ENCODE measurements at regions not wholly inside any gene's neighbourhood (a gene's known extent, or its start where the extent isn't known, plus 50 kb on each side); places are given as distances from the start of the nearest gene placed in this dataset.

- DNase-seq (ENCODE audit: low read depth) = no peak
- TF ChIP-seq CTCF (IDR thresholded peaks at IDR 0.05; ENCODE audit: low read depth, low read length, missing control alignments) = no peak
- no peak overlapping the region for H3K4me3 ChIP-seq (ENCODE audit: low read depth, low read length)
- in situ Hi-C loops (cut with HindIII; ENCODE audit: low sequenced_read_pairs) = no loop called here
These were observed 202.7 kb downstream of the GBA3 start for GRCh38 chr4:22895482-22895881.

GRCh38 chr4:22884157-22884556 lies 191.4 kb downstream of the GBA3 start:
- H3K4me3 ChIP-seq (ENCODE audit: low read depth, low read length) = no peak overlapping the region
- no peak for TF ChIP-seq CTCF (IDR thresholded peaks at IDR 0.05; ENCODE audit: low read depth, low read length, missing control alignments)
- in situ Hi-C loops (cut with HindIII; ENCODE audit: low sequenced_read_pairs) = no loop called here
- no peak for DNase-seq (ENCODE audit: low read depth)

GRCh38 chr4:22881411-22881810 lies 188.7 kb downstream of the GBA3 start:
- DNase-seq (ENCODE audit: low read depth) = no peak
- in situ Hi-C loops (cut with HindIII; ENCODE audit: low sequenced_read_pairs) = no loop called here
- H3K4me3 ChIP-seq (ENCODE audit: low read depth, low read length) = no peak overlapping the region

GRCh38 chr4:22877486-22878052 lies 184.8 kb downstream of the GBA3 start:
- no peak for TF ChIP-seq CTCF (IDR thresholded peaks at IDR 0.05; ENCODE audit: low read depth, low read length, missing control alignments)
- no peak overlapping the region for H3K4me3 ChIP-seq (ENCODE audit: low read depth, low read length)
- in situ Hi-C loops (cut with HindIII; ENCODE audit: low sequenced_read_pairs) = no loop called here

More at GRCh38 chr4:22881411-22881810, 188.7 kb downstream of the GBA3 start:
- no peak for TF ChIP-seq CTCF (IDR thresholded peaks at IDR 0.05; ENCODE audit: low read depth, low read length, missing control alignments)

GRCh38 chr4:22876270-22876669 lies 183.5 kb downstream of the GBA3 start:
- in situ Hi-C loops (cut with HindIII; ENCODE audit: low sequenced_read_pairs) = no loop called here
- no peak for DNase-seq (ENCODE audit: low read depth)
- no peak overlapping the region for H3K4me3 ChIP-seq (ENCODE audit: low read depth, low read length)
- no peak for TF ChIP-seq CTCF (IDR thresholded peaks at IDR 0.05; ENCODE audit: low read depth, low read length, missing control alignments)

More at GRCh38 chr4:22877486-22878052, 184.8 kb downstream of the GBA3 start:
- peak; percentile 18 for DNase-seq (ENCODE audit: low read depth)

- DNase-seq (ENCODE audit: low read depth) = no peak
- TF ChIP-seq CTCF (IDR thresholded peaks at IDR 0.05; ENCODE audit: low read depth, low read length, missing control alignments) = no peak
- in situ Hi-C loops (cut with HindIII; ENCODE audit: low sequenced_read_pairs) = no loop called here
- H3K4me3 ChIP-seq (ENCODE audit: low read depth, low read length) = no peak overlapping the region
These were observed 183.0 kb downstream of the GBA3 start for GRCh38 chr4:22875587-22876257.

Measured in astrocyte of the cerebellum (primary cell).